Liver (tissue), 8 donors: ENCODE measurements at regions not wholly inside any gene's neighbourhood (a gene's known extent, or its start where the extent isn't known, plus 50 kb on each side); places are given as distances from the start of the nearest gene placed in this dataset.

ENCODE experiments used
- DNase-seq: peaks from one replicate; pipeline ENCODE4 v3.0.0-alpha.2; 2017; ENCODE audit warnings: low spot score
- H3K27ac ChIP-seq, 2 donors: one replicate each; pipeline ENCODE4 v1.7.0; 2013; ENCODE audit warnings: inconsistent platforms in 2 of 2, low read length in 2 of 2, control low read depth in 1 of 2, low read depth in 1 of 2, mild to moderate bottlenecking in 1 of 2
- H3K27me3 ChIP-seq, 4 donors: one replicate each; pipeline versions ENCODE4 v1.6.1 to v1.7.0; 2013; ENCODE audit warnings: low read length in 3 of 4, inconsistent platforms in 1 of 4, mild to moderate bottlenecking in 1 of 4, moderate library complexity in 1 of 4; ENCODE audit not compliant: control insufficient read depth in 4 of 4, insufficient read depth in 4 of 4
- H3K36me3 ChIP-seq, 4 donors: one replicate each; pipeline versions ENCODE4 v1.6.1 to v1.7.0; 2013; ENCODE audit warnings: low read length in 3 of 4, mild to moderate bottlenecking in 3 of 4, low read depth in 1 of 4, moderate library complexity in 1 of 4; ENCODE audit not compliant: control insufficient read depth in 4 of 4, insufficient read depth in 3 of 4
- H3K4me1 ChIP-seq, 4 donors: one replicate each; pipeline versions ENCODE4 v1.6.1 to v1.7.0; 2013; ENCODE audit warnings: low read length in 3 of 4, mild to moderate bottlenecking in 3 of 4, moderate library complexity in 1 of 4; ENCODE audit not compliant: control insufficient read depth in 4 of 4, insufficient read depth in 4 of 4
- H3K4me3 ChIP-seq, 3 donors: one replicate each; pipeline versions ENCODE4 v1.6.1 to v1.7.0; 2013; ENCODE audit warnings: low read length in 3 of 3, control low read depth in 1 of 3, low read depth in 1 of 3, mild to moderate bottlenecking in 1 of 3
- H3K9ac ChIP-seq, 2 donors: one replicate each; pipeline ENCODE4 v1.7.0; 2013; ENCODE audit warnings: low read length in 2 of 2, mild to moderate bottlenecking in 2 of 2, moderate library complexity in 2 of 2, control low read depth in 1 of 2, low read depth in 1 of 2
- H3K9me3 ChIP-seq, 4 donors: one replicate each; pipeline versions ENCODE4 v1.6.1 to v1.7.0; 2013; ENCODE audit warnings: low read length in 3 of 4; ENCODE audit not compliant: control insufficient read depth in 4 of 4
- CTCF ChIP-seq: fragments of 150-350 bp; IDR thresholded peaks from 2 replicates; pipeline ENCODE4 v1.5.1; 2017; ENCODE audit warnings: improper control_type of control experiment, low read depth, low read length; ENCODE audit not compliant: missing input control
- EGR1 ChIP-seq, 2 donors: IDR thresholded peaks; 2 replicates each; pipeline ENCODE4 v1.6.1; 2016 to 2018; ENCODE audit warnings: antibody characterized with exemption in 2 of 2, low read depth in 2 of 2
- FOXA1 ChIP-seq: IDR thresholded peaks from 2 replicates; pipeline ENCODE4 v1.6.1; 2016; ENCODE audit warnings: antibody characterized with exemption
- FOXA2 ChIP-seq: IDR thresholded peaks from 2 replicates; pipeline ENCODE4 v1.6.1; 2016; ENCODE audit warnings: antibody characterized with exemption
- GABPA ChIP-seq, 2 donors: IDR thresholded peaks in 1 of 2; conservative IDR thresholded peaks in 1 of 2; 2 replicates each; pipeline ENCODE4 v1.6.1; 2016; ENCODE audit warnings: antibody characterized with exemption in 2 of 2, mild to moderate bottlenecking in 1 of 2, moderate library complexity in 1 of 2
- HNF4A ChIP-seq, 2 donors: conservative IDR thresholded peaks; 2 replicates each; pipeline ENCODE4 v1.6.1; 2016; ENCODE audit warnings: antibody characterized with exemption in 2 of 2, mild to moderate bottlenecking in 2 of 2
- HNF4G ChIP-seq: IDR thresholded peaks from 2 replicates; pipeline ENCODE4 v1.6.1; 2016; ENCODE audit warnings: antibody characterized with exemption
- JUND ChIP-seq, 2 donors: IDR thresholded peaks; 2 replicates each; pipeline ENCODE4 v1.6.1; 2016; ENCODE audit warnings: antibody characterized with exemption in 2 of 2
- MAX ChIP-seq: IDR thresholded peaks from 2 replicates; pipeline ENCODE4 v1.6.1; 2016; ENCODE audit warnings: antibody characterized with exemption
- NR2F2 ChIP-seq: IDR thresholded peaks from 2 replicates; pipeline ENCODE4 v1.6.1; 2016; ENCODE audit warnings: antibody characterized with exemption
- RAD21 ChIP-seq, 2 donors: IDR thresholded peaks; 2 replicates each; pipeline ENCODE4 v1.6.1; 2016; ENCODE audit warnings: antibody characterized with exemption in 2 of 2, mild to moderate bottlenecking in 2 of 2
- RXRA ChIP-seq, 2 donors: IDR thresholded peaks; 2 replicates each; pipeline ENCODE4 v1.6.1; 2017 to 2018; ENCODE audit warnings: antibody characterized with exemption in 2 of 2, mild to moderate bottlenecking in 1 of 2
- SP1 ChIP-seq: IDR thresholded peaks from 2 replicates; pipeline ENCODE4 v1.6.1; 2018; ENCODE audit warnings: antibody characterized with exemption, mild to moderate bottlenecking
- TAF1 ChIP-seq: conservative IDR thresholded peaks from 2 replicates; pipeline ENCODE4 v1.6.1; 2016; ENCODE audit warnings: antibody characterized with exemption, mild to moderate bottlenecking
- YY1 ChIP-seq: IDR thresholded peaks from 2 replicates; pipeline ENCODE4 v1.6.1; 2016; ENCODE audit warnings: antibody characterized with exemption, mild to moderate bottlenecking
- WGBS: extraction: QIAGEN DNeasy Blood & Tissue Kit; methylation state at CpG from one replicate; pipeline ENCODE4 v1.1.7; 2013; 5-methylcytosine and 5-hydroxymethylcytosine counted together
- TF ChIP-seq, protein P1 (sequence below): IDR thresholded peaks from 2 replicates; pipeline ENCODE4 v1.6.1; 2016; ENCODE audit warnings: antibody characterized with exemption, mild to moderate bottlenecking
- TF ChIP-seq, protein P2 (sequence below): IDR thresholded peaks from 2 replicates; pipeline ENCODE4 v1.6.1; 2016; ENCODE audit warnings: antibody characterized with exemption
- TF ChIP-seq, protein P3 (sequence below): IDR thresholded peaks from 2 replicates; pipeline ENCODE4 v1.6.1; 2016; ENCODE audit warnings: antibody characterized with exemption
- donor health status: healthy.
- donor health status: healthy.
- donor health status: healthy.
- donor health status: healthy.
- donor health status: healthy.

- H3K4me1 ChIP-seq = no peaks in the 10 kb centered on the region
- no peaks in the 10 kb centered on the region for H3K27me3 ChIP-seq
- H3K36me3 ChIP-seq = no peaks in the 10 kb centered on the region
- no peaks in the 10 kb centered on the region for H3K9me3 ChIP-seq
- no peak overlapping the region for H3K4me3 ChIP-seq
- DNase-seq = no peak
- H3K9ac ChIP-seq = no peak overlapping the region
- TF ChIP-seq, protein P1, sequence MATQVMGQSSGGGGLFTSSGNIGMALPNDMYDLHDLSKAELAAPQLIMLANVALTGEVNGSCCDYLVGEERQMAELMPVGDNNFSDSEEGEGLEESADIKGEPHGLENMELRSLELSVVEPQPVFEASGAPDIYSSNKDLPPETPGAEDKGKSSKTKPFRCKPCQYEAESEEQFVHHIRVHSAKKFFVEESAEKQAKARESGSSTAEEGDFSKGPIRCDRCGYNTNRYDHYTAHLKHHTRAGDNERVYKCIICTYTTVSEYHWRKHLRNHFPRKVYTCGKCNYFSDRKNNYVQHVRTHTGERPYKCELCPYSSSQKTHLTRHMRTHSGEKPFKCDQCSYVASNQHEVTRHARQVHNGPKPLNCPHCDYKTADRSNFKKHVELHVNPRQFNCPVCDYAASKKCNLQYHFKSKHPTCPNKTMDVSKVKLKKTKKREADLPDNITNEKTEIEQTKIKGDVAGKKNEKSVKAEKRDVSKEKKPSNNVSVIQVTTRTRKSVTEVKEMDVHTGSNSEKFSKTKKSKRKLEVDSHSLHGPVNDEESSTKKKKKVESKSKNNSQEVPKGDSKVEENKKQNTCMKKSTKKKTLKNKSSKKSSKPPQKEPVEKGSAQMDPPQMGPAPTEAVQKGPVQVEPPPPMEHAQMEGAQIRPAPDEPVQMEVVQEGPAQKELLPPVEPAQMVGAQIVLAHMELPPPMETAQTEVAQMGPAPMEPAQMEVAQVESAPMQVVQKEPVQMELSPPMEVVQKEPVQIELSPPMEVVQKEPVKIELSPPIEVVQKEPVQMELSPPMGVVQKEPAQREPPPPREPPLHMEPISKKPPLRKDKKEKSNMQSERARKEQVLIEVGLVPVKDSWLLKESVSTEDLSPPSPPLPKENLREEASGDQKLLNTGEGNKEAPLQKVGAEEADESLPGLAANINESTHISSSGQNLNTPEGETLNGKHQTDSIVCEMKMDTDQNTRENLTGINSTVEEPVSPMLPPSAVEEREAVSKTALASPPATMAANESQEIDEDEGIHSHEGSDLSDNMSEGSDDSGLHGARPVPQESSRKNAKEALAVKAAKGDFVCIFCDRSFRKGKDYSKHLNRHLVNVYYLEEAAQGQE = no peak
- TF ChIP-seq, protein P2, sequence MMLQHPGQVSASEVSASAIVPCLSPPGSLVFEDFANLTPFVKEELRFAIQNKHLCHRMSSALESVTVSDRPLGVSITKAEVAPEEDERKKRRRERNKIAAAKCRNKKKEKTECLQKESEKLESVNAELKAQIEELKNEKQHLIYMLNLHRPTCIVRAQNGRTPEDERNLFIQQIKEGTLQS = no peak
- TF ChIP-seq TAF1 (no peak), FOXA2 (no peak), EGR1 (IDR thresholded peaks at IDR 0.05; ENCODE audit: low read depth in 2 of 2) (no peak), YY1 (no peak), GABPA (IDR thresholded peaks at IDR 0.05 in 1 of 2, conservative IDR thresholded peaks at IDR 0.05 in 1 of 2) (no peak), SP1 (no peak), HNF4A (conservative IDR thresholded peaks at IDR 0.05) (no peak), MAX (no peak), NR2F2 (no peak), JUND (IDR thresholded peaks at IDR 0.05) (no peak), CTCF (no peak), RAD21 (IDR thresholded peaks at IDR 0.05) (no peak), FOXA1 (no peak), HNF4G (no peak), RXRA (IDR thresholded peaks at IDR 0.05) (no peak)
- TF ChIP-seq, protein P3, sequence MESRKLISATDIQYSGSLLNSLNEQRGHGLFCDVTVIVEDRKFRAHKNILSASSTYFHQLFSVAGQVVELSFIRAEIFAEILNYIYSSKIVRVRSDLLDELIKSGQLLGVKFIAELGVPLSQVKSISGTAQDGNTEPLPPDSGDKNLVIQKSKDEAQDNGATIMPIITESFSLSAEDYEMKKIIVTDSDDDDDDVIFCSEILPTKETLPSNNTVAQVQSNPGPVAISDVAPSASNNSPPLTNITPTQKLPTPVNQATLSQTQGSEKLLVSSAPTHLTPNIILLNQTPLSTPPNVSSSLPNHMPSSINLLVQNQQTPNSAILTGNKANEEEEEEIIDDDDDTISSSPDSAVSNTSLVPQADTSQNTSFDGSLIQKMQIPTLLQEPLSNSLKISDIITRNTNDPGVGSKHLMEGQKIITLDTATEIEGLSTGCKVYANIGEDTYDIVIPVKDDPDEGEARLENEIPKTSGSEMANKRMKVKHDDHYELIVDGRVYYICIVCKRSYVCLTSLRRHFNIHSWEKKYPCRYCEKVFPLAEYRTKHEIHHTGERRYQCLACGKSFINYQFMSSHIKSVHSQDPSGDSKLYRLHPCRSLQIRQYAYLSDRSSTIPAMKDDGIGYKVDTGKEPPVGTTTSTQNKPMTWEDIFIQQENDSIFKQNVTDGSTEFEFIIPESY = no peak
- WGBS = 77% methylated on average over 1 of the region's 1 CpG
- H3K27ac ChIP-seq = no peak overlapping the region
These were observed 148.7 kb upstream of the ZEB2 start for GRCh38 chr2:144668493-144669110.
